Superior temporal gyrus (tissue), 1 donor: ENCODE measurements at regions not wholly inside any gene's neighbourhood (a gene's known extent, or its start where the extent isn't known, plus 50 kb on each side); places are given as distances from the start of the nearest gene placed in this dataset.

Source experiments
- DNase-seq: peaks from one replicate; pipeline ENCODE4 v3.0.0-alpha.2; 2016; ENCODE audit errors: extremely low spot score

DNA sequence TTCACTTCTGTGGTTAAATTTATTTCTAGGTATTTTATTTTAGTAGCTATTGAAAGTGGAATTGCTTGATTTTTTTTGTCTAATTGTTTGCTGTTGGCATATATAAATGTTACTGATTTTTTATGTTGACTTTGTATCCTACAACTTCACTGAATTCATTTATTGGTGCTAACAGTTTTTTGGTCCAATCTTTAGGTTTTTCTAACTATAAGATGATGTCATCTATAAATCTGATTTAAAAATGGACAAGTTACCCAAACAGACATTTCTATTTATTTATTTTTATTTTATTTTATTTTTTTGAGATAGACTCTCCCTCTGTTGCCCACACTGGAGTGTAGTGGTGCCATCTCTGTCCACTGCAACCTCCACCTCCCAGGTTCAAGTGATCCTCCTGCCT lies 162.3 kb downstream of the COX7C start:
- no peak for DNase-seq

DNA sequence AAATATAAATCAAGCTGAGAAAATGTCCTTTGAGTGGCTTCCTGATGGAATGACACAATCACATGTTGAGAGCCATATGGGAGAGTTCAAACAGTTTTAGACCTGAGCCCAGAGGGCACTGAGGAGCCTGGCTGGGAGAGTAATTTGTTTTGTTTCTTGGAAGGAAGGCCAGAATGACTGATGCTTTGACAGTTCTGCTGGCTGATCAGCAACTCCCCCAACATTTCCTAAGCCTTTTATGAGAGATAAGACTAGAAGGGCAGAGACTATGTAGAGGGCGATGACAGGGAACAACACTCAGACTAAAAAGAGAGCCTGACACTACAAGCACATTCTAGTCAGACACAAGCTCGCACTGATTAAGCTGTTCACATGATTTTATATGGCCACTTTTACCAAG lies 169.2 kb downstream of the COX7C start:
- no peak for DNase-seq

DNA sequence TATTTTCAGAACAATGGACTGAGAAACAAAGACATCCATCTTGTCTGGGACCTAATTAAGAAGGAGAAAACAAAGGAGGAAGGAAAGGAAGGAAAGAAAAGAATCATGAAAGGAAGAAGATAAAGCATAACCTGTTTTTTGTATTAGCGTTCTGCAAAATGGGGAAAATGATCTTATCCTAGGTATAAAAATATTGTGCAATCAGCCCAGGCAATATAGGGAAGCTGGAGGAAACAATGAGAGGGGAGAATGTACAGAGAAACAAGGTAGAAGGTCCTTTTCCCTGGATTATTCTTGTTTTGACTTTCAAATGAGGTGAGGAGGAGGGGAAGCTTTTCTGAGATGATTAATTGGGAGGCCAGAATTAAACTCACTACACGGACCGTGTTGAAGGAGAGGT lies 177.9 kb downstream of the COX7C start:
- no peak for DNase-seq

DNA sequence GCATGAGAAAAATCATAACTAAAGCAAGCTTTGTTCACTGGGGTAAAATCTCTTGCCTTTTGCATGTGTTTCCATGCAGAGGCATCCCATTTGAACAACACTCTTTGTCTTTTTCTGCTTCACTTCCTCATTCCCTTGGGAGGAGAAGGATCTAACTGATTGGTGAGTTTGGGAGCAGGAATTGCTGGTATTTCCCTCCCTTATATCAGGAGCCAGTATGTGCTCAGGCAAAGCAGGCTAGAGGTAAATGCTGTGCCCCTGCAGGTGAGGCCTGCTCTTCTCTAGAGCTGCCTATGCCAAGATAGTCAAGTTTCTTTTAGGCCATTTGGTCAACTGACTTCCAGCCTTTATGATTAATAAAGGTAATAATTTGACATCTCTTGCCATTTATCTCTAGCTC lies 179.9 kb downstream of the COX7C start:
- DNase-seq = no peak

DNA sequence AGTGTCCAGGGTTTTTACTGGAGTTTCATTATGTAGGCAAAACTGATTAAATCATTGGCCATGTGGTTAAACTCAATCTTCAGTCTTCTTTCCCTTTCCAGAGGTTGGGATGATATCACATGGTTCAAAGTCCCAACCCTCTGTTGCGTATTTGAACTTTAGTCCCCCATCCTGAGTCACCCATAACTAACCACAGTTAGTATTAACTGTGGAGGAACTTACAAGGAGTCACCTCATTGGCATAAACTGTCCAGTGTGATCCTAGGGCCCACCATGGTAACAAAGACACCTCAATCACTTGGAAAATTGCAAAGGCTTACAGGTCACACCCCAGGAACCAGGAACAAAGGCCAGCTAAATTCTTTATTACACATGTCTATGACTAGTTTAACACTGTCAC lies 188.5 kb downstream of the COX7C start:
- DNase-seq = no peak

DNA sequence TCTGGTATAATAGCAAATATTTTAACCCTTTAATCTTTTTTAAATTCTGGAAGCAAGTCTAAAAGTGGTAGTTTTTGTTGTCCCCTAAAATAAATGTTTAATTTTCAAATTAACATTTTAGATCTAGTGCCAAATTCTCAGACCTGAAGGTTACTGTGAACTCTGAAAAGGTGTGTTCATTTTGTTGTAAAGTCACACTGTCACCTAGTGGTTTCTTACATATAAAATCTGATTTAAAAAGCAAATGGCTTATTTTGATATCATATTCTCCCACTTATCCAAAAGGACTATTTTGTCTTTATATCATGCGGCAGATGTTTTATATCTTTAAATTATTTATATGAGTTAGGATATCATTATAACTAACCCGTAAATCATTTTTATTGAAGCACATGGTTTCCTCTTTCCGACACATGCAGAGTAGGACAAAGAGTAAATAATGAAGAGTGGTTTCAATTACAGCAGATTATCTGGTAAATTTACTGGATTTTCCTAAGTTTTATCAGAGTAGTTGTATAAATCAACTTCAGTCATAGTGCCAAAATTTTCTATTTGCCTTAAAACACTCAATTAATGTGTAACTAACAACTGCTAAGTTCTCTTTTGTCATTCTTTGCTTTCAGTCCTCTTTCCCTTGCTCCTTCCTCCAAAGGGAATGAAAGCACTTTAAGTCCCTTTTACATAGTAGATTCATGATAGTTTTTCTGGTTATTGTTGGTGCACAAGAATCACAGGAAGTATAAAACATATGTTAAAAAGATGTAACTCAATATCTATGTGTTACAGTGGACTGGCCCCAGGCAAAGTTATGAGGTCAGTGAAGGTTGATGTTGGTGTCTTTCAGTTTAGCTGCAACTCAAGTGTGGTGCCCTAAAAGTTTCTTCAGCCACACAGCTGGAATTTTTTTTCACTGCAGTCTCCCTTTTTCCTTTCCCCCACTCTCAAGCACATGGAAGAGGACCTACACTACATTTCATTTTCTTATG lies 189.6 kb downstream of the COX7C start:
- no peak for DNase-seq

DNA sequence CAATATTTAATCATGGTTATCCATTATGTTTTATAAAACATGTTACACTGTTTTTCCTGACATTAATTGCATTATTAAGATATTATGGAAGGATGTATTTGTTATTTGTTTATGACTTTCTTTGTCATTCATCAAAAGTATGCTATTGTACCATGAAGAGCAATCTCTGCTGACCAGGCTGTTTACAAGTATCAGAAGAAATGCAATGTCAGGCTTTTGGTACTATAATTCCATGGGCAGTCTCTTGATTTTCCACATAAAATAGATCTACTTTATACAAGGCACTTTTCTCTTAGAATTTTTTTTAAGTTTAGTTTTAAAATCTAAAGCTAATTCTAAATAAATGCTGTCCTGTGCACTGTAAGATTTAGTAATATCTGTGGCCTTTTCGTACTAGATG lies 196.6 kb downstream of the COX7C start:
- DNase-seq = no peak

DNA sequence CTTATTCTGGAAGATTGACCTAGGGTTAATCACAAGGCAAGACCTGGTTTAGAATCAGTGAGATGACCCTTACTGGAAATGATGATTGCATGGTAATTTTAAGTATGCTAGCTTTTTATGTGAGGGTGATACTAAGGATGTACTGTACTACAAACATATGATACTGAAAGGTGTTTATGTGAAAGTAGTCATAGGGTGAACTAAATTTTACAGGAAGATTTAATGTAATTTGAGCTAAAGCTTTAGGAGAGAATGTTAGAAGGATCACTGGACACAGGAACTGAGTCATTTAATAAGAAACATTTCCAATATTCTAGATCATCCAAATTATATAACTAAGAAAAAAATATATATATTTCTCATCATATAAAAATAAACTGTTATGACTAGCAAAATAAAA lies 197.2 kb downstream of the COX7C start:
- DNase-seq = no peak

DNA sequence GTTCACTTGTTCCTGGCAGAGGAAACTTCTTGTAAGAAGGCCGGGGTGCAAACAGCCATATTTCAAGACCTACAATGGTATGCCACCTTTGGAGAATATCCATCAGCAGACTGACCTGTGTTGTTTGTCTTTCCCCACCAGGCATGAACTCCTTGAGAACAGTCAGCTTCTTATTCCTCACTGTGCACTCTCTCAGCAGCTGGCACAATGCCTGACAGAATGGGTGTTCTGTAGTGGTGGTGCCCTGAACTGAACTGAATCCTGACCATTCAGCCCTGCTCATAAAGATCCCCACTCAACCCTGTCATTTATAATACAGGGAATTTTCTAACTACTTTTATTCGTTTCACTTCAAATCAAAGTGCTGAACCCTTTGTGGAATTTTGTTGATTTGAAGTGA lies 206.9 kb downstream of the COX7C start:
- no peak for DNase-seq

DNA sequence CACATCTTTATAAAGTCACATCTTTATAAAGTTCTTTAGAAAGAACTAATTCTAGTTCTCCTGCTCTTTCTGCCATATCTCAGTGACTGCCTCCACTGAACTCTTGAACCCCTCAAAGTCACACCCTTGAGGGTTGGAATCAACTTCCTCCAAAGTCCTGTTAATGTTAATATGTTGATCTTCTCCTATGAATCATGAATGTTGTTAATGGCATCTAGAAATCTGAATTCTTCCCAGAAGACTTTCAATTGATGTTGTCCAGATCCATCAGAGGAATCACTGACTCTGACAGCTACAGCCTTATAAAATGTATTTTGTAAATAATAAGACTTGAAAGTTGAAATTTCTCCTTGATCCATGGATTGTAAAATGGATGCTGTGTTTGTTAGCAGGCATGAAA lies 213.4 kb downstream of the COX7C start:
- DNase-seq = no peak

DNA sequence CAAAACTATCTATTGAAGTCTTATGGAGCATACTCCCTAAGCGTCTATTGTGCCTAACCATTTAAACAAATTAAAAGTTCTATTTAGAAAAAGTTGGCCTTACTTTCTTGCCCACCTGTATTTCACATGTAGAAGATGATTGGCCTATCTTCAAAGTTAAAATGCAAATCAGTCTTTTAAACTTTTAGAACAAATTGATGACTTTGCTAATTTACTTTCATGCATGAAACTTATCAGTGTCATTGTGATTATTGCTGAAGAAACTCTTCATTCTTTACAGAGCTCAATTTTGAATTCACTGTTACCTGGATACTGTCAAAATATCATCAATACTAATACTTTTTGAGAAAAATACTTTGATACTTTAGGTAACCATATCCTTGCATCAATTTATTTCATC lies 216.1 kb downstream of the COX7C start:
- no peak for DNase-seq

DNA sequence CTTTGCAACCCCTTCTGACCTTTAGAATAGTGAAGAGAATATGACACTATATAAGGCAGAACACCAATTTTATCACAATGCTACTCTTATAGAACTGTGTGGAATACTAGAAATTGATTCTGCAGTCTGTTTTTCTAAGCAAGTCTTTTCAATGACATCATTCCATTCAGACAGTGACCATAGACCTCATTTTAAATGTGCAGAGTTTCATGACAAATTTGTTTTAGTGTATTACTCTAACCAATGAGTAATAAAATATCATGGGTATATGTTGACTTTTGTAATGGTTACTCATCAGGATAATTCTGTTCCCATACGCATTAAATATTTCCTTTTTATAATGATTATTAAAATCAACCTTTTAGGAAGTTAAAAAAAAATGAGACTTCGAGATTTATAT lies 219.9 kb downstream of the COX7C start:
- no peak for DNase-seq

DNA sequence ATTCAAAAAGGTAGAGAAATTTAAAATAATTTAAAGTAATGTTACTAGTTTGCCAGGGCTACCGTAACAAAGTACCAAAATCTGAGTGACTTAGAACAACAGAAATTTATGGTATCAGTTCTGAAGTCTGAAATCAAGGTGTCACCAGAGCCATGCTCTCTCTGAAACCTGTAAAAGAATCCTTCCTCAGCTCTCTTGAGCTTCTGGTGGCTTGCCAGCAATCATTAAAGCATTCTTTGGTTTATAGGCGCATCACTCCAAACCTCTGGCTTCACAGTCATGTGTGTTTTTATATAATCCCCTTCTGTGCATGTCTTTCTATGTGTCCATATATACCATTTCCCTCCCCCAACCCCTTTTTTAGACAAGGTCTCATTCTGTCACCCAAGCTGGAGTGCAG lies 220.3 kb downstream of the COX7C start:
- DNase-seq = no peak

DNA sequence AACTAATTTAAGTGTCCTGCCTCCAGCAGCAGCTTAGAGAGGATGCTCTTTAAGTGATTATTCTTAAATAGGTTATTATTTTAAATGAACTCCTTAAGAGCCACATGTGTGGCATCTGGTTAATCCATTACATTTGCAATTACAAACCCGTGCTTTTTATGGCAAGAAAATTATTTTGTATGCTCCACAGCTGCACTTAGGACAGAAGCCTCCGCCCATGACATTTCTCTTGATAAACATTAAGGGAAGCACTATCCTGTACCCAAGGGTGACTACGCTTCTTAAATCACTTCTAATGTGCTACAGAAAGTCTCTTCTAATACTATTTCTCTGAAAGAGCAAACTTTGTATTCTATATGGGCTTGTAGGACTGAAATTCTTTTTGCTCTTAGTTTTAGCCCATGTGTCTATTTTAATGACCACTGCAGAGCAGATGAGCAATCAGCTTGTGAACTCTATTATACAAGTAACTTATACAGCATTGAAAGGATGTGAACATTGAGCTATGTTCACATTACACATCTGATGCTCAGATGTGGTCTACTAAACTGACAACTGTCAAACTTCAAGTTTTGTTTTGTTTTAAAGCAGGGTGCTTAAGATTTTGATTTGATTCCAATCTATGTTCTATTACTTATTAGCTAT lies 223.4 kb downstream of the COX7C start:
- DNase-seq = no peak

DNA sequence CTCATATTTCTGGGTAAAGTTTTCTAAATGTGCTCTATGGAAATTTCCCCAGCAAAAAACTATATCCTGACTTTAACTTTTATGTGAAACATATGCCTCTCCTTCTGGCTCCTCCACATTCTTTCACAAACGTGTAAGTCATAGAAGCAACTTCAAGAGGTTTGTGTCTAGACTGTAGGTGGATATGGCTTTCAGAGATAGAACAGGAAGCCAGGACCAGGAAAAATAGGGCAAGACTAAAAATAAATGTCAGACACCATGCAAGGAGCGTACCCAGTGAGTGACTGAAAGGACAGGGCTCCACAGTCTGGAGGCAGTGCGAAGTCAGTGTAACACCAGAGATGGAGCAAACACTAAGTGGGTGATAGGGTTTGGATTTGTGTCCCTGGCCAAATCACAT lies 240.7 kb downstream of the COX7C start:
- peak; percentile 32 for DNase-seq

DNA sequence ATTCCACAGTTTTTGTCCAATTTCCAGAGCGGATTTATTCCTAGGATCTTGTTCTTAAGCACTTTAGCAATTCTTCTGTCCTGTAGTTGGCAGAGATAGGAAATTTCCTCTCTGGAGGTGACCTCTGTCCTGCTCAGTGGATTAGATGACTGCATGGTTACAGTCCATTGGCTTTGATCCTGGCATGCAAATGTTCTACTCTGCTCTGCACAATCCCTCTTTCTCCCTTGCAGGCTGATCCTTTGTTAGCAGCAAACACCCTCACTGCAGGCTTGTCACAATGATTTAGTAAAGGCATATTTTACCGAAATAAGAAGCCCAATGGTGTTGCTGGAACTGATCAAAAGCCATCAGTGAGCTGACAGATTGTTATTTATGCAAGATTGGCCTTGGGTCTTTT lies 243.8 kb downstream of the COX7C start:
- peak; percentile 63 for DNase-seq

DNA sequence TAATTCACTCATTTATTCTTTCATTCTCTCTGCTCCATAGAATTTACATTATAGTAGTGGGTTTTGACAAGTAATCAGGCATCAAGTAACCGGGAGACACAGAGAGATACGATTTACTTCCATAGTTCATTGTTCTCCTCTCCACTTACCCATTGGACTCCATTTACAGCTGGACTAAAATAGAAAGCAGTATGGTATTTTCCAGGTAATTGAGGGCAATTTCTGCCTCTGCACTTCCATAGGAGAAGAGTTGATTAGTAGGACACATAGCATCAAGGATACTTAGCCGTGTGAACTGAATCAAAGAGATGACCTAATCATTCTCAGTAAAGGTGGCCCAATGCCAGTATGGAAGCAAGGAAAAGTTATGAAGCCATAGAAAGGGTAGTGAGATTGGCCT lies 244.4 kb downstream of the COX7C start:
- no peak for DNase-seq

DNA sequence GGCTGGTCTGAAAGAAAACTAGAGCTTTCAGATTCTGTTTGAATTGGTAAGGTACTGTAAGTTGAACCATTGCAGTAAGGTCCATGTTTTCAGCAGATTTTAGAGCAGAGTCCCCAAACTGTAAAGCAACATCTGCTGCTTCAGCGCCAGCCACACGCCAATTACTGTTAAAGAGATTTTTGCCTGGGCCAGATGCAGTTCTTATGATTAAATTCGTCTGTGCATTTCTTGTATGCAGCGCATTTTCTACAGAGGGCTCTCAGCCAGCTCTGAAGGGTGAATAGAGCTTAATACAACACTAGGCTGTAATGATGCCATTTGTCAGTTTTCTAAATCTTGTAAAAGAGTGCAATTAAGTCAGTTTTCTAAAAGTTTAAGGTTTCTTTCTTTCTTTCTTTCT lies 246.3 kb downstream of the COX7C start:
- DNase-seq = peak; percentile 30

DNA sequence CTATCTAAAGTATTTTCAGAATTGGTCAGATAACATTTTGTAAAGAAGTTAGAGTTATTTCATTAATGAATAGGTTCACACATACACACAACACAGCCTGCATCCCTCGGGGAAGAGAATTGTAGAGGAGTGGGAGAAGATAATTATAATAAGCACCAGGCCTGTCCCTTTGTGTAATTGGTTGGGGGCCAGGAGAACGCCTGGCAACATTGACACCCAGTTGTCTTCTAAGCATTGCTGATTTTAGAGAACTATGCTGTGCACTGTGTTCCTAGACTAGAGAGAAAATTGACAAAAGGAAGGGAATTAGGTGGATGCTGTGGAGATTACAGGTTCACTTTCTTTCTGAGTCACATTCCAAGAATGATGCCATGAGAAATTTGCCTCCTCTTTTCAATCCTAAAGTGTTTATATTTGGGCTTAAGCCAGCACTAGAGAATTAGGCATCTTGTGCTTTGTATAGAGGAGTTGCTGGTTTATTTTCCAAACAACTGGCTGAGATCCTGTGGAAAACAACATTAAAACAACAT lies 247.6 kb downstream of the COX7C start:
- DNase-seq = peak; percentile 44

DNA sequence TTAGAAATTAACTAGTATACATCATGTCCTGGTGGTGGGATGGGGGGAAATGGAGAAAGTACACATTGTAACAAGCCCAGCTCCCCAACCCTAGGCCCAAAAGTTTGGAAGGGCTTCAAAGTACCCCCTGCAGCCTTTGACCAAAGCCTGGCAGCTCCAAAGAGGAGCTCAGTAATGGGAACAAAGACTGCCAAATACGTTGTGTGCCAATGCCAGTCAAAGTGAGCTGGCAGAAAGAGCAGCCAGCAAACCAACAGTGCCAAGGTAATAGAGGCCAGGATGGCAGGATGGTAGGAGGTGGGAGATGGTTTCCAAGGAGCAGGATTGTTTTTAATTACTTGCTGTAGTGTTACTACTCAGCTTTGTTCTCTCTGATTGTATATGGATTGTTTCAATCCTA lies 248.3 kb downstream of the COX7C start:
- DNase-seq = peak; percentile 35

DNA sequence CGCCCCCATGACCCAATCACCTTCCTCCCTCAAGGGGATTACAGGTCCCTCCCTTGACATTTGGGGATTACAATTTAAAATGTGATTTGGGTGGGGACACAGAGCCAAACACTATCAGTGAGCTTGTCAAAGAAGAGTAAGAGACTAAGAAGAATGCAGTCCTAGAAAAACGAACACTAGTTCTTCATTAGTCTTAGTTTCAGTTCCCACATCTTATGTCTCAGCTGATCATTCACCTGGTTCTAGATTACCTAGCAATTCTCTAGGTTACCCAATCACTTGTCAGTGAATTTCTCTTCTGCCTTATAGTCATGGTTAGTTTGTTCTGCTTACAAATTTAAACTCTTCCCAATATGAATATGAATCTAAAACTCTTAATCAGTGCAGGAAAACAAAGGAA lies 251.5 kb downstream of the COX7C start:
- no peak for DNase-seq

DNA sequence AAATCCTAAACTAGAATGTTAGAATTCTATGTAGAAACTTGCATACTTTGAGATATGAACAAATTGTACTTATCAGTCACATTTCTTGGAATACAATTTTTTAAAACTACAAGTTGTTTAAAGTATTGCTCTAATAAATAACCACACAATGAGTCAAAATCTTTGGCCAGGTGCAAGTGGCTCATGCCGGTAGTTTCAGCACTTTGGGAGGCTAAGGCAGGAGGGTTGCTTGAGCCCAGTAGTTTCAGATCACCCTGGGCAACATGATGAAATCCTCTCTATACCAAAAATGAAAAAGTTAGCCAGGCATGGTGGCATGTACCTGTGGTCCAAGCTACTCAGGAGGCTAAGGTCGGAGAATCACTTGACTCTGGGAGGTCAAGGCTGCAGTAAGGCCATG lies 257.8 kb downstream of the COX7C start:
- DNase-seq = no peak

DNA sequence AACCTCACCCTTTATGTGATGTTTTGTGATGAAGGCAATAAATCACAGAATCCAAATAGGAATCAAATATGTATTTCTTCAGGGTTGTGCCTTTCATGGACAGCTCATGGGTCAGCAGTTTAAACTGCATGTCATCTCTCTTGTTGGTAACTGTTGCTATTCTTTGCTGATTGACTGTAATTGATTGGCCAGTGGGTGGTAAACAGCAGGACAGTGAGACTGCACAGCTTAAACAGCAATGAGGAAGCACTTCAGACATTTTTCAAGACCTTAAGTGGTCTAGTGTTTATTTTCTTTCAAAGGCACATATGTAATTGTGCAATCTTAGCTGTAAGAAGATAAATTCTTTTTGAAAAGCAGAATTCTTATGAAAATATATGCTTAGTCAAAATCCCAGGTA lies 260.5 kb downstream of the COX7C start:
- no peak for DNase-seq
